ENCODE measurements at regions not wholly inside any gene's neighbourhood (a gene's known extent, or its start where the extent isn't known, plus 50 kb on each side); places are given as distances from the start of the nearest gene placed in this dataset.

- H3K4me1 Mint-ChIP-seq (ENCODE audit: insufficient read depth, unreplicated experiment) = no peaks in the 10 kb centered on the region
- no peak for DNase-seq (ENCODE audit: unreplicated experiment)
- ChIA-PET CTCF (interaction anchor here (1.8 kb wide), 1 partner anchor 11 kb away, joined by 7 read pairs; no protein-coding TSS in a partner anchor), POLR2A (interaction anchor here (0.6 kb wide), 1 partner anchor 125 kb away, joined by 3 read pairs; no protein-coding TSS in a partner anchor)
- H3K27me3 Mint-ChIP-seq (ENCODE audit: insufficient read depth, unreplicated experiment) = no peaks in the 10 kb centered on the region
- no peak overlapping the region for H3K27ac Mint-ChIP-seq (ENCODE audit: low read depth, unreplicated experiment)
- no TSS peak for BruUV-seq (replicated peaks)
- H3K9me3 Mint-ChIP-seq (ENCODE audit: unreplicated experiment) = peaks cover 4% of the 10 kb centered on the region
- TF ChIP-seq CTCF (IDR thresholded peaks at IDR 0.05; ENCODE audit: unreplicated experiment) = no peak
- H3K36me3 Mint-ChIP-seq (ENCODE audit: insufficient read depth, unreplicated experiment) = no peaks in the 10 kb centered on the region
- intact Hi-C loops (cut with micrococcal nuclease) = no loop called here
- H3K4me3 Mint-ChIP-seq (ENCODE audit: unreplicated experiment) = no peak overlapping the region
Measured at GRCh38 chr10:108238261-108238660, 1073.8 kb upstream of the SORCS1 start.

DNA sequence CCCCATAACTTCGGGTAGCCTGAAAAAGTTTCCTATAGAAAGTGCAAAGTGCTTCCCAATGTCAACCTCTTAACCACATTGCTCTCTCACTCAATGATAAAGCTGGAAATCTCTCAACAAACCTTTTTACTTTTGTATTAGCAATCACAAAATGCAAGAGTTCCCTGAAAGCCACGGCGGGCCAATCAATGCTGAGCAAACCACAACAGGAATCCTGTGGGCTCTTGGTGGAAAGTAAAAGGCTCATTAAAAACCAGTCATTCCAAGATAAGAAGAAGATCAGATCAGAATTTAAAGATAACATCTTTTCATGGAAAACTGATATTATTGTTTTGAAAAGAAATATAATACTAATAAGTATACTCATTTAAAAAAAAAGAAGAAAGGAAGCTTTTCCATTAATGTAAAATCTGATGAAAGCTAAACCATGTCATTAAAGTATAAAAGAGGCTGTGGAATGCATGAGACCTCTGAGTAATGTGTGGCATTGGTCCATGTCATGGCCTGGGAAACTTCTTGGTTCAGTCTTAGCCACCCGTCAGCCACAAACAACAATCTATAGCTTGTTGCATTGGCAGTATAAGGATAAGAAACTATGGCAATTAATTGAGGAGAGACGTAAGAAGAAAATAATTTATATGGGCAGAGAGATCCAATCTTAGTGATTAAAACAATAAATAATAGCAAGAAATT is 1066.1 kb upstream of the SORCS1 start:
- no peaks in the 10 kb centered on the region for H3K4me1 Mint-ChIP-seq (ENCODE audit: insufficient read depth, unreplicated experiment)
- CTCF ChIA-PET = interaction anchor here (0.9 to 1.3 kb wide), 3 partner anchors 10 to 1613 kb away, joined by 3 to 4 read pairs (median 3); no protein-coding TSS in a partner anchor
- no peak for TF ChIP-seq CTCF (IDR thresholded peaks at IDR 0.05; ENCODE audit: unreplicated experiment)
- no peaks in the 10 kb centered on the region for H3K9me3 Mint-ChIP-seq (ENCODE audit: unreplicated experiment)
- no peak overlapping the region for H3K4me3 Mint-ChIP-seq (ENCODE audit: unreplicated experiment)
- intact Hi-C loops (cut with micrococcal nuclease) = no loop called here
- H3K27me3 Mint-ChIP-seq (ENCODE audit: insufficient read depth, unreplicated experiment) = no peaks in the 10 kb centered on the region
- POLR2A ChIA-PET = interaction anchor here (0.8 kb wide), 1 partner anchor 647 kb away, joined by 3 read pairs; no protein-coding TSS in a partner anchor
- BruUV-seq (replicated peaks) = no TSS peak
- DNase-seq (ENCODE audit: unreplicated experiment) = no peak
- H3K36me3 Mint-ChIP-seq (ENCODE audit: insufficient read depth, unreplicated experiment) = no peaks in the 10 kb centered on the region
- no peak overlapping the region for H3K27ac Mint-ChIP-seq (ENCODE audit: low read depth, unreplicated experiment)

- BruUV-seq (replicated peaks) = no TSS peak
- intact Hi-C loops (cut with micrococcal nuclease) = loop anchor here (5.0 to 10.0 kb wide), 2 partner anchors 334 to 1044 kb away; partner anchors contain the start of gene SORCS1
- POLR2A ChIA-PET = no interaction called here
Measured at GRCh38 chr10:108208732-108209131, 1044.2 kb upstream of the SORCS1 start.

DNA sequence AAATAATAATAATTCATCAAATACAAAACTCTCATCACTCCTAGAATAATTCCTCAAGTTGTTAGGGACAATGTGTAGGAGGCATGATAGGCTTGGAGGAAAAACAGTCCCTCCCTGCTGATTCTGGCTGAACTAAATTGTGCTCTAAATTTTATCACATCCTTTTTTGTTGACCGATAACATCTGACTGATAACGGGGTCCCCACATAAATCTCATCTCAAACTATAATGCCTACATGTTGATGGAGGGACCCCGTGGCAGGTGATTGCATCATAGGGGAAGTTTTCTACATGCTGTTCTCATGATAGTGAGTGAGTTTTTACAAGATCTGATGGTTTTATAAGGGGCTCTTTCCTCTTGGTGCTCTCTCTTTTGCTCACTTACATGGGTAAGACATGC is 1043.5 kb upstream of the SORCS1 start:
- TF ChIP-seq CTCF (IDR thresholded peaks at IDR 0.05; ENCODE audit: unreplicated experiment) = no peak
- no peaks in the 10 kb centered on the region for H3K4me1 Mint-ChIP-seq (ENCODE audit: insufficient read depth, unreplicated experiment)
- BruUV-seq (replicated peaks) = no TSS peak
- no peak overlapping the region for H3K4me3 Mint-ChIP-seq (ENCODE audit: unreplicated experiment)
- ChIA-PET CTCF (no interaction called here), POLR2A (no interaction called here)
- H3K9me3 Mint-ChIP-seq (ENCODE audit: unreplicated experiment) = no peaks in the 10 kb centered on the region
- no peaks in the 10 kb centered on the region for H3K36me3 Mint-ChIP-seq (ENCODE audit: insufficient read depth, unreplicated experiment)
- no peak for DNase-seq (ENCODE audit: unreplicated experiment)
- intact Hi-C loops (cut with micrococcal nuclease) = loop anchor here (5.0 to 10.0 kb wide), 2 partner anchors 334 to 1043 kb away; partner anchors contain the start of gene SORCS1
- H3K27ac Mint-ChIP-seq (ENCODE audit: low read depth, unreplicated experiment) = no peak overlapping the region
- no peaks in the 10 kb centered on the region for H3K27me3 Mint-ChIP-seq (ENCODE audit: insufficient read depth, unreplicated experiment)

More at GRCh38 chr10:108208732-108209131, 1044.2 kb upstream of the SORCS1 start:
- Mint-ChIP-seq H3K36me3 (ENCODE audit: insufficient read depth, unreplicated experiment) (no peaks in the 10 kb centered on the region), H3K4me3 (ENCODE audit: unreplicated experiment) (no peak overlapping the region), H3K9me3 (ENCODE audit: unreplicated experiment) (no peaks in the 10 kb centered on the region), H3K27ac (ENCODE audit: low read depth, unreplicated experiment) (no peak overlapping the region), H3K27me3 (ENCODE audit: insufficient read depth, unreplicated experiment) (no peaks in the 10 kb centered on the region), H3K4me1 (ENCODE audit: insufficient read depth, unreplicated experiment) (no peaks in the 10 kb centered on the region)
- no peak for TF ChIP-seq CTCF (IDR thresholded peaks at IDR 0.05; ENCODE audit: unreplicated experiment)
- no peak for DNase-seq (ENCODE audit: unreplicated experiment)
- CTCF ChIA-PET = no interaction called here

Measured in MCF 10A (cell line).